ENCODE measurements at regions not wholly inside any gene's neighbourhood (a gene's known extent, or its start where the extent isn't known, plus 50 kb on each side); places are given as distances from the start of the nearest gene placed in this dataset.

DNA sequence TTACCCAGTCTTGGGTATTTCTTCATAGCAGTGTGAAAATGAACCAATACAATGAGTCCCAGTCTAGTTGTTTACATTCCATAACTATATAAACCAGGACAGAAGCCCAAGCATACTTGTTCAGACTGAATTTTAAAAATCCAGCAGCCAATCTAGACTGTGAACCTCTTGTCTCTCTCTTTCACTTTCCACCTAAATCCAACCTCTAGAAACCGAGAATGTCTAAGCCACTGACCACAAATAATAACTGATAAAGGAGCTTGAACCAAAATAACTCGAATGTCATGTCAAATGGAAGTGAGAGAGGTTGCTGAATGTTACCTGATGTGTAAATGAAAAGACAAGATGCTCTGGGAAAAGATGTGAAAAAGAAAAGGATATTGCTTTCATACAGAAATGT is 544.7 kb downstream of the NLGN4X start:
- no peak for TF ChIP-seq POLR2A (IDR thresholded peaks at IDR 0.05)
- TF ChIP-seq, protein P1, sequence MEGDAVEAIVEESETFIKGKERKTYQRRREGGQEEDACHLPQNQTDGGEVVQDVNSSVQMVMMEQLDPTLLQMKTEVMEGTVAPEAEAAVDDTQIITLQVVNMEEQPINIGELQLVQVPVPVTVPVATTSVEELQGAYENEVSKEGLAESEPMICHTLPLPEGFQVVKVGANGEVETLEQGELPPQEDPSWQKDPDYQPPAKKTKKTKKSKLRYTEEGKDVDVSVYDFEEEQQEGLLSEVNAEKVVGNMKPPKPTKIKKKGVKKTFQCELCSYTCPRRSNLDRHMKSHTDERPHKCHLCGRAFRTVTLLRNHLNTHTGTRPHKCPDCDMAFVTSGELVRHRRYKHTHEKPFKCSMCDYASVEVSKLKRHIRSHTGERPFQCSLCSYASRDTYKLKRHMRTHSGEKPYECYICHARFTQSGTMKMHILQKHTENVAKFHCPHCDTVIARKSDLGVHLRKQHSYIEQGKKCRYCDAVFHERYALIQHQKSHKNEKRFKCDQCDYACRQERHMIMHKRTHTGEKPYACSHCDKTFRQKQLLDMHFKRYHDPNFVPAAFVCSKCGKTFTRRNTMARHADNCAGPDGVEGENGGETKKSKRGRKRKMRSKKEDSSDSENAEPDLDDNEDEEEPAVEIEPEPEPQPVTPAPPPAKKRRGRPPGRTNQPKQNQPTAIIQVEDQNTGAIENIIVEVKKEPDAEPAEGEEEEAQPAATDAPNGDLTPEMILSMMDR (IDR thresholded peaks at IDR 0.05) = no peak

Data from lower leg skin (tissue), 3 donors.